HL-60/S4 treated with phorbol 12-myristate 13-acetate at 8.2 ng/mL for 4 days and 3 days (cell line): ENCODE measurements at regions not wholly inside any gene's neighbourhood (a gene's known extent, or its start where the extent isn't known, plus 50 kb on each side); places are given as distances from the start of the nearest gene placed in this dataset.
"Not testable (repeated sequence)": the region's sequence is repeated elsewhere in the genome, so short reads cannot be mapped to it uniquely, and the experiment has no call there.

Experiments used
- in situ Hi-C: fragments of 300-500 bp; cut with MboI; formaldehyde crosslinking; loops from 2 replicates; pipeline ENCODE4 v1.15.0; 2022; ENCODE audit warnings: low sequenced_read_pairs

GRCh38 chr5:68116408-68116807 is 99.1 kb upstream of the PIK3R1 start:
- in situ Hi-C loops: no loop called here

GRCh38 chr5:68115584-68115983 is 100.0 kb upstream of the PIK3R1 start:
- in situ Hi-C loops: no loop called here

DNA sequence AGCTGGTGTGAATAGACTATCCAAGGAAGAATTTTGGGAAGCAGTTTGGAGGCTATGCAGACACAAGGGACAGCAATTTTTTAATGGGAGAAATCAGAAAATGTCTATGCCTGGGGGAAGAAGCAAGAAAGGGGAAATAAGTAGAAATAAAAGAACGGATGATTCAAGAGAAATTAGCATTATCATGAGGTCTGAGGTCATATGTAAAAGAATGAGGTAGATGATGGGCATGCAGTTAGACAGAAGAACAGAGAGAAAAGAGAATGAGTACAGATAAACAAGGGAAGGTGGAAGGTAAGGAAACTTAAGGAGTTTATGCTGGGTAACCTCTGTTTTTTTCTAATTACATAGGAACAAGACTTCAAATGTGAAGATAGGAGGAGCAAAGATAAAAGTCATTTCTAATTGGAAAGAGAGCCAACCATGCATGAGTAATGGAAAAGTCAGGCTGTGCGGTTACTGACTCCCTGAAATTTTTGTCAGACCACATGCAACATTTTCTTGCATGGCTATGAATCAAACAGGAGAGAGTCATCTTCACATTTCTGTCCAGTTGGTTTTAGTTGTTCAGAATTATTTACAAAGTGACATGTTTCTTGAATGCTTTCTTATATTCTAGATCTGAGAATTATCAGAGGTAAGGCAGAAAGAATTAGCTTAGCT is 101.0 kb upstream of the PIK3R1 start:
- in situ Hi-C loops: no loop called here

GRCh38 chr5:68112658-68113057 is 102.9 kb upstream of the PIK3R1 start:
- in situ Hi-C loops: no loop called here

GRCh38 chr5:68110894-68111293 is 104.7 kb upstream of the PIK3R1 start:
- in situ Hi-C loops: no loop called here

- in situ Hi-C loops: no loop called here
These were observed 105.3 kb upstream of the PIK3R1 start for GRCh38 chr5:68110264-68110663.

DNA sequence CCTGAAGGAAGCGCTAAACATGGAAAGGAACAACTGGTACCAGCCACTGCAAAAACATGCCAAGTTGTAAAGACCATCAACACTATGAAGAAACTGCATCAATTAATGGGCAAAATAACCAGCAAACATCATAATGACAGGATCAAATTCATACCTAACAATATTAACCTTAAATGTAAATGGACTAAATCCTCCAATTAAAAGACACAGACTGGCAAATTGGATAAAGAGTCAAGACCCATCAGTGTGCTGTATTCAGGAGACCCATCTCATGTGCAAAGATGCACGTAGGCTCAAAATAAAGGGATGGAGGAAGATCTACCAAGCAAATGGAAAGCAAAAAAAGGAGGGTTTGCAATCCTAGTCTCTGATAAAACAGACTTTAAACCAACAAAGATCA is 111.3 kb upstream of the PIK3R1 start:
- in situ Hi-C loops: not testable (repeated sequence)

DNA sequence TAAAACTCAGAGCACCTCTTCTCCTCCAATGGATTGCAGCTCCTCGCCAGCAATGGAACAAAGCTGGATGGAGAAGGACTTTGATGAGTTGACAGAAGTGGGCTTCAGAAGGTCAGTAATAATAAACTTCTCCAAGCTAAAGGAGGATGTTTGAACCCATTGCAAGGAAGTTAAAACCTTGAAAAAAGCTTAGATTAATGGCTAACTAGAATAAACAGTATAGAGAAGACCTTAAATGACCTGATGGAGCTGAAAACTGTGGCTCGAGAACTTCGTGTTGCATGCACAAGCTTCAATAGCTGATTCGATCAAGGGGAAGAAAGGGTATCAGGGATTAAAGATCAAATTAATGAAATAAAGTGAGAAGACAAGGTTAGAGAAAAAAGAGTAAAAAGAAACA is 112.3 kb upstream of the PIK3R1 start:
- in situ Hi-C loops: not testable (repeated sequence)

DNA sequence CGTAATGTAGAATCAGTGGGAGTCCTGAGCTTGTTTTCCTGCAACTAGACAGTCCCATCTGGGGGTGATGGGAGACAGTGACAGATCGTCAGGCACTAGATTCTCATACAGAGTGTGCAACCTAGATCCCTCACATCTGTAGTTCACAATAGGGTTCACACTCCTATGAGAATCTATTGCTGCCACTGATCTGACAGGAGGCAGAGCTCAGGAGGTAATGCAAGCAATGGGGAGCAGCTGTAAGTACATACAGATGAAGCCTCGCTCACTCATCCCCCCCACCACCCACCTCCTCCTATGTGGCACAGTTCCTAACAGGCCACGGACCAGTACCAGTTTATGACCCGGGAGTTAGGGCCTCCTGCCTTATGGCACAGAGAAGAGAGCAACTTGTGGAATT is 116.2 kb upstream of the PIK3R1 start:
- in situ Hi-C loops: no loop called here

DNA sequence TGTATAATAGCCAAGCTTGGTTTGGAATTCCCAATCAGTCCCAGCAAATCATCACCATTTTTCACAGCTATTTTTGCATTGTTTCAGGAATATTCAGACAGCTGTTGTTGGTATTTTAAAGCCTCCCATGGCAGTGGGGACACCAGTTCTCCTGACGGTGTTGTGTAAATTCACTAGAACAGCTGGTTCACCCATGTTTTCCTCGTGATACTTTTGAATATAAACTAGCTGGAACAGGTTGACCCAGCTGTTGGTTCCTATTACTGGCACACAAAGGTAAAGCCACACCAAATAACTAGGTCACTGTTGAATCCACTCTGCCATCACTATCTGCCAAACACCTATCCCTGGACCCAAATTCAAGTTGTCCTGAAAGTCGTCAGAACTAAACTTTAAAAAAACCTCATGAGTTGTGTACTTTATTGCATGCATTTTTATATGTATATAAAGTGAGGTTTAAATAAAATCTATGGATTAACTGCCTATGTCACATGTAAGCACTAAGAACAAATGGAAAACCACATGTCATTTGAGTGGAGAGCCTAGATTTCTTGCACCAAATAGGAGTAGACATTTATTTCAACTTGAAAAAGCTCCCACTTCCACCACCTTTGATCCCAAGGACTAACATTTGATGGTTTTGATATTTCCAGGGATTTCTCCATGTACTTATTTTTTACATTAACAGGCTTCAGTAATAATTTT is 121.9 kb upstream of the PIK3R1 start:
- in situ Hi-C loops: no loop called here

DNA sequence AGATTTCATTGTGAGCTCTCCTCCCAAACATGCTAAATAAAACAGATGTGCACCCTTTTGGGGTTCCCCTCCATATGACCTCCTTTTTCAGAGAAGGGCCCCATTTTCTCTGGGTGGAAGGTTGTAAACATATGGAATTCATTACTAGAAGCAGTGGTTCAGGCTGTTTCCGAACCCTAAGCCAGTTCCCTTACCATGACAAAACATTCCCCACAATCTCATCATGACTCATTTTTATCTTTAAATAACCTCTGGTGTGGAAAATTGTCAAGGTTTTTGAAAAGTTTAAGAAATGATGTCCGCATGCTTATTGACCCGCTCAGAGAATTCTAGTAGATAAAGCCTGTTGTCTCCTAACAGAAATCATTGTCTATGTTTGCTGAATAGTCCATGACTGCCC is 127.3 kb upstream of the PIK3R1 start:
- in situ Hi-C loops: no loop called here

DNA sequence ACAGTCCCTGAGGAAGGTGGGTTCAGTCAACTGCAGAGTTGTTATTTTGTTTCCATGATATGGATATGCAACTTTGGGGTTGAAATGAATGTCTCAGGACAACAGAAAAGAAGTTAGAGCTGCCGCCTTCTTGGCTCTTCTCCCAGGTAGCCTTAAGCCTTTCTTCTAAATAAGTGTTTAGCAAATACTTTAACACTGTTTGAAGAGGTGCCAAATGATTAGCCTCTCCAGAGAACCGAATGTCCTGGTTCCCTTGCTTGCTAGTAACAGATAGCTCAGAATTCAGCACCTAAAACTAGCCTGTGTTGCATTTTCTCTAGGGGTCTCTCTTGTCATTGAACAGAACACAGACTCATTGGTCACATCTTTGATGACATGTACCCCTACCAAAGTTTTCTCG is 127.7 kb upstream of the PIK3R1 start:
- in situ Hi-C loops: no loop called here

DNA sequence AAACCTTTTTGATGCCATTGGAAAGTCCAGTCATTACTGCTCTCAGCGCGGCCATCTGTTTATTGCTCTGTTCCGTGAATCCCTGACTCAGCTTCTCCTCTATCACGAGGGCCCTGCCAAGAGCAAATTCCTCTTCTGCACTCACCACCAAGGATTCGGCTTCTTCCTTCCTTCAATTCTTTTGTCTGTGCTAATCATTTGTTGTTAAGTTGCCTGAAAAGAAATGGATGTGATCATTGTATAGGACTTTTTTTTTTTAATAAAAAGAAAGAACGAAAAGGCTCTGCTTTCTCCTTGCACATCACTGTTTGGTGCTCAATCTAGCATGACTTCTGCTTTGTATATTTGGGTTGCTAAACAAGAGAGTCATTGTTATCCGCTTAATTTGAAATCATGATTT is 128.7 kb upstream of the PIK3R1 start:
- in situ Hi-C loops: no loop called here

DNA sequence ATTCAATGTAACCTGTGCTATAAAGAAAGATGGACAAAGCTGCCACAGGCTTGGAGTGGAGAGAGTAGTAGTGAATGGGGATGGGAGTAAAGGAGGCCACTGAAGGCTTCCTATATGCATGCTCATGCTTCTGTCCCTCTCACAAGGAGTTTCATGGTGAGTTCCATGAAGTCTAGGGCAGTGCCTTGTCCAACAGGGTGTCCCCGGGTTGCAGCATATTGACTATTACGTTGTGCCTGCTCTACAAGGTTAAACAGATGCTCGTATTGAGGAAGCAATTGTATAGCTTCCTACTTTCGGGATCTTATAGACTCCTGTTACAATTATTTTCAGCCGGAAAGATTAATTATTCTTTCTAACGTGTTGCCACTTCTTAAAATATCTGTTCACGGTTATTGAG is 129.1 kb upstream of the PIK3R1 start:
- in situ Hi-C loops: no loop called here

DNA sequence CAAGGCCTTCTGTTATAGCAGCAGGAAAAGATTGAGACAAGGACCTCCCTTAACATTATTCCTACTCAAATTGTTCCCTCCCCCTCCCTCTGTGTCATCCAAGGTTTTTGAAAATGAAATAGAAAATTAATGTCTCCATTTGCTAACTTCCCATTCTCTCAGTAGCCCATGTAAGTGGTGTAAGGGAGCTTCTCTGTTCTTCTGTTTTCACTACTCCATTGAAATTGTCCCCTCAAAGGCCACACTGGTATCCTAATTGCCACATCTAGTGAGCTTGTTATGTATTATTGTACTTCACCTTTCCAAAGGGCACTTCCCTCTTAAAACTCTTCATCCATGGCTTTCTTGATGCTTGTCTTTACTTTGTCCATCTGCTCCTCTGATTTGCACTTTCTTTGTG is 131.2 kb upstream of the PIK3R1 start:
- in situ Hi-C loops: no loop called here

GRCh38 chr5:68080282-68081050 is 135.1 kb upstream of the PIK3R1 start:
- in situ Hi-C loops: no loop called here

- in situ Hi-C loops: no loop called here
These were observed 138.1 kb upstream of the PIK3R1 start for GRCh38 chr5:68077349-68077894.

DNA sequence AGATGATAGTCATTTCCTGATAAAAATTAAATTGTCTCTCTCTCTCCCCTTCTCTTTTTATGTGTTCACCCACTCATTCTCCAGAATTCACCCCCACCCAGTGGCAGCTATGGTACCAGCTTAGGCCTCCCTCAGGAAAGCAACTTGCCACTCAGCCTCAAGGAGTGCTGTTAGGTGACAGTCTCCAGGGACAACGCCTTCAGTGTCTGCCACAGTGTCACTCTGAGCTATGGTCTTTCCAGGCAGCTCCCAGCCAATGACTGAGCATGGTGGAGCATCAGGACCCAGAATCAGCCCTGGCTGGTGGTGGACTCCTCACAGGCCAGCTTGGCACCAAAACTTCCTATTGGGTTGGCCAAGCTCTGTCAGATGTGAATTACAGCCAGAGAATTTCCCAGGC is 140.9 kb upstream of the PIK3R1 start:
- in situ Hi-C loops: no loop called here

GRCh38 chr5:68074048-68074632 is 141.4 kb upstream of the PIK3R1 start:
- in situ Hi-C loops: no loop called here

DNA sequence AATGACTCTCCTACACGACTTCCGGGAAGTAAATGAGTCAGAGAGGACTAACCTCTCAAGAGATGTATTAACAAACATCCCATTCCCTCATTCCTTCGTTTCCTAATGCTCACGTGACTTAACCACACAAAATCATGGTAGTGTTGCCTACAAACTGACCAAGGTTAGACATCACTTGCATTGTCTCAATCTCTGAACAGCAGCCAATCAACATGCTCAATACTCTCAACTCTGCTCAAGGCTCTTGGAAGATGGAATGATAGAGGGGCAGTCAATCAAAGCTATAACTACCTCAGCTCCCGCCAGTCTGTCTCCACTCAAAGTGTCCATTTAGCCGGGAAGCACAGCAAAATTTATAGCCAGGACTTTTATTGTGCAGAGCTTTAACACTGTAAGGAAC is 143.8 kb upstream of the PIK3R1 start:
- in situ Hi-C loops: no loop called here

GRCh38 chr5:68071282-68071632 is 144.3 kb upstream of the PIK3R1 start:
- in situ Hi-C loops: no loop called here
